ENCODE measurements at regions not wholly inside any gene's neighbourhood (a gene's known extent, or its start where the extent isn't known, plus 50 kb on each side); places are given as distances from the start of the nearest gene placed in this dataset.
A peak's percentile ranks its signal among the peaks of the same experiment; 100 is the strongest.

GRCh38 chr3:5071061-5071460 lies 51.0 kb upstream of the ARL8B start:
- no peaks in the 10 kb centered on the region for H3K36me3 ChIP-seq (replicated peaks)
- TF ChIP-seq CTCF (IDR thresholded peaks at IDR 0.05; ENCODE audit: low read depth, low read length, missing control alignments): no peak
- no peaks in the 10 kb centered on the region for H3K27me3 ChIP-seq (replicated peaks)
- peak; percentile 24 for DNase-seq
- H3K27ac ChIP-seq: no peak overlapping the region
- no peak overlapping the region for H3K4me3 ChIP-seq (ENCODE audit: low read depth, low read length)
- in situ Hi-C loops (cut with HindIII; ENCODE audit: low pct_ligation_motif_present, low sequenced_read_pairs): no loop called here

GRCh38 chr3:5072100-5072816 lies 49.8 kb upstream of the ARL8B start:
- Histone ChIP-seq H3K27me3 (replicated peaks) (no peaks in the 10 kb centered on the region), H3K27ac (no peak overlapping the region), H3K4me3 (ENCODE audit: low read depth, low read length) (no peak overlapping the region), H3K36me3 (replicated peaks) (no peaks in the 10 kb centered on the region)
- in situ Hi-C loops (cut with HindIII; ENCODE audit: low pct_ligation_motif_present, low sequenced_read_pairs): no loop called here
- no peak for TF ChIP-seq CTCF (IDR thresholded peaks at IDR 0.05; ENCODE audit: low read depth, low read length, missing control alignments)
- DNase-seq: no peak

Measured in brain microvascular endothelial cell (primary cell).